Thyroid gland (tissue), 4 donors: ENCODE measurements at regions not wholly inside any gene's neighbourhood (a gene's known extent, or its start where the extent isn't known, plus 50 kb on each side); places are given as distances from the start of the nearest gene placed in this dataset.

Source experiments
- DNase-seq, 2 donors: peaks; one replicate each; pipeline ENCODE4 v3.0.0-alpha.2; 2019
- H3K27ac ChIP-seq, 3 donors: fragments of 200-600 bp; sonication (generic); 1 replicate in 2 of 3; 2 replicates in 1 of 3; pipeline ENCODE4 v1.5.1; 2016 to 2019; ENCODE audit warnings: mild to moderate bottlenecking in 1 of 3, moderate library complexity in 1 of 3
- H3K27me3 ChIP-seq: fragments of 200-600 bp; sonication (generic); one replicate; pipeline ENCODE4 v1.5.1; 2019
- H3K36me3 ChIP-seq, 2 donors: fragments of 200-600 bp; sonication (generic); one replicate each; pipeline ENCODE4 v1.5.1; 2016 to 2019
- H3K4me1 ChIP-seq, 2 donors: fragments of 200-600 bp; sonication (generic); one replicate each; pipeline ENCODE4 v1.5.1; 2017 to 2019
- H3K4me3 ChIP-seq, 3 donors: fragments of 200-600 bp; sonication (generic); replicated peaks in 1 of 3; 1 replicate in 2 of 3; 2 replicates in 1 of 3; pipeline ENCODE4 v1.5.1; 2016; ENCODE audit warnings: mild to moderate bottlenecking in 1 of 3
- H3K9me3 ChIP-seq: fragments of 200-600 bp; sonication (generic); one replicate; pipeline ENCODE4 v1.5.1; 2017
- POLR2A ChIP-seq, 2 donors: fragments of 450-650 bp; IDR thresholded peaks; one replicate each; pipeline ENCODE4 v1.6.1; 2017; ENCODE audit warnings: antibody characterized with exemption in 2 of 2, mild to moderate bottlenecking in 2 of 2, moderate library complexity in 1 of 2
- WGBS, 2 donors: methylation state at CpG; one replicate each; pipeline ENCODE4 v1.1.5; 2017; 5-methylcytosine and 5-hydroxymethylcytosine counted together
- intact Hi-C: fragments of 100-400 bp; cut with DNase I; formaldehyde crosslinking; loops from one replicate; pipeline ENCODE4 v1.15.1; 2023
- TF ChIP-seq, protein P1 (sequence below), 6 experiments: fragments of 200-600 bp in 3 of 6; fragments of 450-650 bp in 3 of 6; sonication (generic) in 3 of 6; IDR thresholded peaks; one replicate each; pipeline ENCODE4 v1.5.1; 2016 to 2019; ENCODE audit warnings: antibody characterized with exemption in 6 of 6, mild to moderate bottlenecking in 2 of 6, inconsistent platforms in 1 of 6, moderate library complexity in 1 of 6

DNA sequence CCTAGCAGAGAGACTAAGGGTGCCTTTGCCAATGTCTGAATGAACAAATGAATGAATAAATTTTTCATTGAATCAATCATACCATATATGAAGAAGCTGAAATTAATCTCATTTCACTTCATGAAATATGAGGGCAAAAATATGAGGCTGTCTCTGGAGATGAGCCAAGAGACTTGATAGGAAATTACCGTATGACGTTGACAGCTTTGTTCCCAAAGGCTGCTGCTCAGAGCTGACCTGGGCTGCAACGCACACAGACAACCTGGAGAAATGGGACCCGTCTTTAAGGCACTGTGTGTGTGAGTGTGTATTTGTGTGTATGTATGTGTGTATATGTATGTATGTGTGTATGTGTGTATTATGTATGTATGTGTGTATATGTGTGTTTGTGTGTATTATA, 226.1 kb downstream of the IRX2 start:
- no peak for DNase-seq
- intact Hi-C loops = no loop called here
- Histone ChIP-seq H3K4me1 (no peaks in the 10 kb centered on the region), H3K4me3 (no peak overlapping the region), H3K27me3 (no peaks in the 10 kb centered on the region), H3K9me3 (no peaks in the 10 kb centered on the region), H3K27ac (no peak overlapping the region), H3K36me3 (no peaks in the 10 kb centered on the region)
- WGBS, 2 donors = 70 to 73% methylated on average over 4 of the region's 4 CpGs
- no peak for TF ChIP-seq POLR2A (IDR thresholded peaks at IDR 0.05)
- TF ChIP-seq, protein P1, sequence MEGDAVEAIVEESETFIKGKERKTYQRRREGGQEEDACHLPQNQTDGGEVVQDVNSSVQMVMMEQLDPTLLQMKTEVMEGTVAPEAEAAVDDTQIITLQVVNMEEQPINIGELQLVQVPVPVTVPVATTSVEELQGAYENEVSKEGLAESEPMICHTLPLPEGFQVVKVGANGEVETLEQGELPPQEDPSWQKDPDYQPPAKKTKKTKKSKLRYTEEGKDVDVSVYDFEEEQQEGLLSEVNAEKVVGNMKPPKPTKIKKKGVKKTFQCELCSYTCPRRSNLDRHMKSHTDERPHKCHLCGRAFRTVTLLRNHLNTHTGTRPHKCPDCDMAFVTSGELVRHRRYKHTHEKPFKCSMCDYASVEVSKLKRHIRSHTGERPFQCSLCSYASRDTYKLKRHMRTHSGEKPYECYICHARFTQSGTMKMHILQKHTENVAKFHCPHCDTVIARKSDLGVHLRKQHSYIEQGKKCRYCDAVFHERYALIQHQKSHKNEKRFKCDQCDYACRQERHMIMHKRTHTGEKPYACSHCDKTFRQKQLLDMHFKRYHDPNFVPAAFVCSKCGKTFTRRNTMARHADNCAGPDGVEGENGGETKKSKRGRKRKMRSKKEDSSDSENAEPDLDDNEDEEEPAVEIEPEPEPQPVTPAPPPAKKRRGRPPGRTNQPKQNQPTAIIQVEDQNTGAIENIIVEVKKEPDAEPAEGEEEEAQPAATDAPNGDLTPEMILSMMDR (IDR thresholded peaks at IDR 0.05) = no peak

DNA sequence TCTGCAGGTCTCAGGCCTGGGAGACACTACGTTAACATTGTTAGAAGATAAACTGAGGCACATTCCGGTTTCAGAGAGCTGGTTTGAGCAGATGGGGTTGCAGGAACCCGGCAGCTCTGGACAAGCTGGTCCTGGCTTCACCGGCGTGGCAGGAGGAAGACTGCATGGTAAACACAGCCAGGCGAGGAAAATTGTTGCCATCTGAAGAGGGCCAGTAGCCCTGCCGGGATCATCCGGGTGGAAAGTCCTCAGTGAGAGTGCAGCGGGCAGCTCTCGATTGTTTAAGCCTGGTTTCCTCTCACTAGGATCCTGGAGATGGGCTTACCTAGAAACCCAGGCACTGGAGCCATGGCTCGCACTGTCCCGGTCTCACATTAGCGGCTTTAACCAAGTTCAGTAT, 226.9 kb downstream of the IRX2 start:
- no peak for TF ChIP-seq POLR2A (IDR thresholded peaks at IDR 0.05)
- TF ChIP-seq, protein P1 (IDR thresholded peaks at IDR 0.05) = no peak
- Histone ChIP-seq H3K4me3 (no peak overlapping the region), H3K27me3 (no peaks in the 10 kb centered on the region), H3K27ac (no peak overlapping the region), H3K36me3 (no peaks in the 10 kb centered on the region), H3K4me1 (no peaks in the 10 kb centered on the region), H3K9me3 (no peaks in the 10 kb centered on the region)
- no peak for DNase-seq
- intact Hi-C loops = no loop called here
- 54 to 69% methylated on average over 12 to 13 of the region's 13 CpGs for WGBS, 2 donors

DNA sequence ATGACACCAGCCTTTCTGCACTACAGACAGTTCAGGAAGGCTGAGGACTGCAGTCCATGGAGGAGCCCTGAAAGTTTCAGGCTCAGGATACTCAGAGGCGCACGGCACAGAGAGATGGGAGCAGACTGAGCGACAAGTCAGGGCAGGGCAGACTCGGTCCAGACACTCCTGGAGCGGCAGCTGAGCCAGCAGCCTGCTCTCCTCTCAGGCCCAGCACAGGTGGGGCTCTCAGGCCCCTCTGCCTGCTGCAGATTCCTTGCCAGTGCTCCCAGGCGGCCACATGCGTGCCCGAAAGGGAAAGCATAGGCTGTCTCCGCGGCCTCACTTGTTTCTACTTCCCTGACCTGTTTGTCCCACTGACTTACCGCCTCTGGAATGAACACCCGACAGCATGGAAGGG, 228.3 kb downstream of the IRX2 start:
- Histone ChIP-seq H3K36me3 (no peaks in the 10 kb centered on the region), H3K27ac (no peak overlapping the region), H3K27me3 (no peaks in the 10 kb centered on the region), H3K9me3 (no peaks in the 10 kb centered on the region), H3K4me1 (no peaks in the 10 kb centered on the region), H3K4me3 (no peak overlapping the region)
- no peak for DNase-seq
- TF ChIP-seq, protein P1 (IDR thresholded peaks at IDR 0.05) = no peak
- TF ChIP-seq POLR2A (IDR thresholded peaks at IDR 0.05) = no peak
- WGBS, 2 donors = 73 to 79% methylated on average over 7 to 11 of the region's 12 CpGs
- intact Hi-C loops = no loop called here

DNA sequence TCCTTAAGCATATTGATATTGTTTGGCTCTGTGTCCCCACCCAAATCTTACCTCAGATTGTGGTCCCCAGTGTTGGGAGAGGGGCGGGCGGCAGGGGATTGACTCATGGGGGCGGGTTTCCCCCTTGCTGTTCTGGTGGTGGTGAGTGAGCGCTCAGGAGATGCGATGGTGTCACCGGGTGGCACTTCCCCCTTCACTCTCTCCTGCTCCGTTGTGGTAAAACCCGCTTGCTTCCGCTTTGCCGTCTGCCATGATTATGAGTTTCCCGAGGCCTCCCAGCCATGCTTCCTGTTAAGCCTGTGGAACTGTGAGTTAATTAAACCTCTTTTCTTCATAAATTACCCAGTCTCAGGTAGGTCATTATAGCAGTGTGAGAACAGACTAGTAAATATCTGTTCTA, 229.1 kb downstream of the IRX2 start:
- Histone ChIP-seq H3K36me3 (no peaks in the 10 kb centered on the region), H3K4me3 (no peak overlapping the region), H3K4me1 (no peaks in the 10 kb centered on the region), H3K27me3 (no peaks in the 10 kb centered on the region), H3K9me3 (no peaks in the 10 kb centered on the region), H3K27ac (no peak overlapping the region)
- intact Hi-C loops = no loop called here
- 79 to 92% methylated on average over 11 of the region's 11 CpGs for WGBS, 2 donors
- TF ChIP-seq, protein P1 (IDR thresholded peaks at IDR 0.05) = no peak
- TF ChIP-seq POLR2A (IDR thresholded peaks at IDR 0.05) = no peak
- DNase-seq = no peak

DNA sequence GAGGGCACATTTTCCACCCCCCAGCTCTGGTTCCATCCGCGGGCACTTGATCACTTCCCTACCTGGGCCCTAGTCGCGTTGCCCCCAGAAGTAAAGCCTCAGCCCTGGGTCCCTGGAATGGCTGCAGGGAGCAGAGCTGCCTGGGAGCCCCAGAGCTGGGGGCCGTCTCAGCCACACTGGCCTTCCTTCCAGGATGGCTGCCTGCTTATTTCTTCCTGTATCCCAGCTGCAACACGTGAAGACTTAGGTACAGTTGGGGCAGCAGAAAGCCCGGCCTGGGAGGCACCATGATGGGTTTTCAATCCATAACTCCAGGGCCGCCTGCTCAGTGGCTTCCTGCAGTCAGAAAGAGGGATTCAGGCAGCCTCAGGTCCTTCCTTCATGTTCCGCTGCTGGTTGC, 232.3 kb downstream of the IRX2 start:
- WGBS, 2 donors = 82 to 90% methylated on average over 9 of the region's 9 CpGs
- intact Hi-C loops = no loop called here
- no peaks in the 10 kb centered on the region for H3K27me3 ChIP-seq
- no peak for DNase-seq
- H3K4me1 ChIP-seq = no peaks in the 10 kb centered on the region
- no peak overlapping the region for H3K27ac ChIP-seq
- H3K4me3 ChIP-seq = no peak overlapping the region
- TF ChIP-seq, protein P1 (IDR thresholded peaks at IDR 0.05) = no peak
- TF ChIP-seq POLR2A (IDR thresholded peaks at IDR 0.05) = no peak
- no peaks in the 10 kb centered on the region for H3K36me3 ChIP-seq
- H3K9me3 ChIP-seq = no peaks in the 10 kb centered on the region
